ENCODE measurements at regions not wholly inside any gene's neighbourhood (a gene's known extent, or its start where the extent isn't known, plus 50 kb on each side); places are given as distances from the start of the nearest gene placed in this dataset.
"Not testable (repeated sequence)": the region's sequence is repeated elsewhere in the genome, so short reads cannot be mapped to it uniquely, and the experiment has no call there.

DNA sequence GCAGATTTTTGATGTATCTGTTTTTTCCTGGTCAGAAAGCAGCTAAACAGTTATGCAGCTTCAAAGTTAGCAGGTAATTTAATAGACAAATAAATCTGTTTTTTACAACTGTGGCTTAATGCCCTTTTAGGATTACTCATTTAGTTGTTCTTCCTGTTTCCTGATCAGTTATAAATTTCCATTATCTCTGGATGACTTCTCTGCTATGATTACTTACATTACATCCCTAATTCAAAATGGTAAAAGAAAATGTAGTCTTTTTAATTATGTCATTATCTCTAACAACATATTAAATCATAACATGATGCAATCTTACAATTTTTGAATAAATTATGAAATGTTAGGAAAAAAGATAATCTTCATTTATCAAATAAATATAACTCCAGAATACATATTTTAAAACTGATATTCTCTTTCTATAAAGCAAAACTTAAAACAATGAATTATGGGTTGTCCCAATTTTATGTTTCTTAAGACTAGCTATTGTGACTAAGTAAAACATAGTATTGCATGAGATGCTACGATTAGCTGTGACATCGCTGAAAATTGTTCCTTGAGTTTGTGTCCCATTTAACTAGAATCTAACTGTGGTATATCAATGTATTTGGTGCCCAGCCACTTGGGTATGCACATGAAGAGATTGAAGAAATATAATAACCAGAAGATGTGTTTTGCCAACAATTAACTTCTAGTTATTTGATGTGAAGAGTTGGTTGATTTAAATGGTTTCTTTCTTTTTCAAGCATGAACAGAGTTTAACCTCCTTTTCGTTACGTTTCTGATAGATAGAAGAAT lies 605.3 kb upstream of the SPRY2 start:
- no peak overlapping the region for H3K27ac Mint-ChIP-seq
- H3K36me3 Mint-ChIP-seq (ENCODE audit: low read depth) = no peaks in the 10 kb centered on the region
- H3K4me3 Mint-ChIP-seq = no peak overlapping the region
- no peaks in the 10 kb centered on the region for H3K9me3 Mint-ChIP-seq
- ATAC-seq (replicated peaks) = no peak
- H3K4me1 Mint-ChIP-seq = no peaks in the 10 kb centered on the region
- no peaks in the 10 kb centered on the region for H3K27me3 Mint-ChIP-seq

GRCh38 chr13:80945328-80945727 lies 604.4 kb upstream of the SPRY2 start:
- no peaks in the 10 kb centered on the region for H3K36me3 Mint-ChIP-seq (ENCODE audit: low read depth)
- no peak overlapping the region for H3K27ac Mint-ChIP-seq
- H3K27me3 Mint-ChIP-seq = no peaks in the 10 kb centered on the region
- H3K4me1 Mint-ChIP-seq = no peaks in the 10 kb centered on the region
- H3K4me3 Mint-ChIP-seq = no peak overlapping the region
- no peak for ATAC-seq (replicated peaks)
- H3K9me3 Mint-ChIP-seq = peaks cover 5% of the 10 kb centered on the region

- H3K4me3 Mint-ChIP-seq = no peak overlapping the region
- H3K9me3 Mint-ChIP-seq = peaks cover 10% of the 10 kb centered on the region
- H3K27ac Mint-ChIP-seq = no peak overlapping the region
- H3K36me3 Mint-ChIP-seq (ENCODE audit: low read depth) = no peaks in the 10 kb centered on the region
- no peaks in the 10 kb centered on the region for H3K27me3 Mint-ChIP-seq
- no peak for ATAC-seq (replicated peaks)
- H3K4me1 Mint-ChIP-seq = no peaks in the 10 kb centered on the region
These were observed 598.7 kb upstream of the SPRY2 start for GRCh38 chr13:80939581-80939980.

DNA sequence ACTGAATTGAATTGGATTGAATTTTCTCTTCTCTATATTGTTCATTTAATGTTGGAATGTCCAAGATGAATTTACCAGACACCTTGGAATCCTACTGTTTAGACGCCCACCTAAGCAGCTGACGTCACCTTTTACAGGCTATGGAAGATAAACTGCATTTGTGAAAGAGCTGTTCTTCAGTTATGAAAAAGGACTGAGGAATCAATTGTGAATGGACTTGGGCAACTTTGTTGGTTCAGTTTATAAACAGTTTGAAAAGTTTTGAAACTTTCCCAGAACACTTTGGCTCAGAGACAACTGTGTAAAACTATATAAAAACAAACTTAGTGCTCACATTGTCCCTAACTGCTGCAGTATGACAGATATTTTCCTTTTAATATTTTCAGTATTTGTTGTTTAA lies 590.8 kb upstream of the SPRY2 start:
- H3K9me3 Mint-ChIP-seq = peaks cover 5% of the 10 kb centered on the region
- no peak overlapping the region for H3K4me3 Mint-ChIP-seq
- H3K4me1 Mint-ChIP-seq = no peaks in the 10 kb centered on the region
- ATAC-seq (replicated peaks) = no peak
- no peaks in the 10 kb centered on the region for H3K36me3 Mint-ChIP-seq (ENCODE audit: low read depth)
- no peaks in the 10 kb centered on the region for H3K27me3 Mint-ChIP-seq
- no peak overlapping the region for H3K27ac Mint-ChIP-seq

GRCh38 chr13:80931118-80931517 lies 590.2 kb upstream of the SPRY2 start:
- ATAC-seq (replicated peaks) = no peak
- no peak overlapping the region for H3K27ac Mint-ChIP-seq
- H3K9me3 Mint-ChIP-seq = peaks cover 5% of the 10 kb centered on the region
- H3K27me3 Mint-ChIP-seq = no peaks in the 10 kb centered on the region
- no peak overlapping the region for H3K4me3 Mint-ChIP-seq
- H3K4me1 Mint-ChIP-seq = no peaks in the 10 kb centered on the region
- no peaks in the 10 kb centered on the region for H3K36me3 Mint-ChIP-seq (ENCODE audit: low read depth)

GRCh38 chr13:80928241-80928640 lies 587.3 kb upstream of the SPRY2 start:
- Mint-ChIP-seq H3K27ac (no peak overlapping the region), H3K9me3 (no peaks in the 10 kb centered on the region), H3K4me1 (no peaks in the 10 kb centered on the region), H3K27me3 (no peaks in the 10 kb centered on the region), H3K36me3 (ENCODE audit: low read depth) (no peaks in the 10 kb centered on the region), H3K4me3 (no peak overlapping the region)
- ATAC-seq (replicated peaks) = no peak

DNA sequence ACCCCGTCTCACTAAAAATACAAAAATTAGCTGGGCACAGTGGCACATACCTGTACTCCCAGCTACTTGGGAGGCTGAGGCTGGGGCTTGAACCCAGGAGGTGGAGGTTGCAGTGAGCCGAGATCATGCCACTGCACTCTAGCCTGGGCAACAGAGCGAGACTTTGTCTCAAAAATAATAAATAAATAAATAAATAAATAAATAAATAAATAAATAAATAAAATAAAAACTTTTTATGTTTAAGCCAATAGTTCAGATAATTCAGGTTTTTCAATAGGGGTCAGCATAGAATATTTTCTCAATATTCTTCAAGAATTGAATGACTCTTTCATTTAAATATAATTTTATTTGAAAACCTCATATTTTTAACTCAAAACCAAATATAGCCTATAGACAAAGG lies 585.1 kb upstream of the SPRY2 start:
- H3K27me3 Mint-ChIP-seq, H3K4me1 Mint-ChIP-seq, H3K9me3 Mint-ChIP-seq: not testable (repeated sequence)

GRCh38 chr13:80924596-80924995 lies 583.7 kb upstream of the SPRY2 start:
- Mint-ChIP-seq H3K27ac (no peak overlapping the region), H3K4me3 (no peak overlapping the region), H3K36me3 (ENCODE audit: low read depth) (no peaks in the 10 kb centered on the region), H3K9me3 (peaks cover 4% of the 10 kb centered on the region), H3K4me1 (no peaks in the 10 kb centered on the region), H3K27me3 (no peaks in the 10 kb centered on the region)
- no peak for ATAC-seq (replicated peaks)

More for the DNA sequence above, 585.1 kb upstream of the SPRY2 start:
- not testable (repeated sequence) for H3K27ac Mint-ChIP-seq; H3K36me3 Mint-ChIP-seq (ENCODE audit: low read depth); H3K4me3 Mint-ChIP-seq; ATAC-seq (replicated peaks)

GRCh38 chr13:80923907-80924306 lies 583.0 kb upstream of the SPRY2 start:
- no peaks in the 10 kb centered on the region for H3K36me3 Mint-ChIP-seq (ENCODE audit: low read depth)
- peaks cover 4% of the 10 kb centered on the region for H3K9me3 Mint-ChIP-seq
- ATAC-seq (replicated peaks) = no peak
- H3K4me1 Mint-ChIP-seq = no peaks in the 10 kb centered on the region
- no peak overlapping the region for H3K4me3 Mint-ChIP-seq
- no peak overlapping the region for H3K27ac Mint-ChIP-seq
- no peaks in the 10 kb centered on the region for H3K27me3 Mint-ChIP-seq

- no peak overlapping the region for H3K4me3 Mint-ChIP-seq
- no peaks in the 10 kb centered on the region for H3K27me3 Mint-ChIP-seq
- no peak overlapping the region for H3K27ac Mint-ChIP-seq
- H3K9me3 Mint-ChIP-seq = peaks cover 4% of the 10 kb centered on the region
- H3K4me1 Mint-ChIP-seq = no peaks in the 10 kb centered on the region
- no peaks in the 10 kb centered on the region for H3K36me3 Mint-ChIP-seq (ENCODE audit: low read depth)
- ATAC-seq (replicated peaks) = no peak
These were observed 581.0 kb upstream of the SPRY2 start for GRCh38 chr13:80921971-80922370.

GRCh38 chr13:80921541-80921940 lies 580.6 kb upstream of the SPRY2 start:
- H3K4me1 Mint-ChIP-seq = no peaks in the 10 kb centered on the region
- H3K27me3 Mint-ChIP-seq = no peaks in the 10 kb centered on the region
- no peak for ATAC-seq (replicated peaks)
- H3K27ac Mint-ChIP-seq = no peak overlapping the region
- peaks cover 4% of the 10 kb centered on the region for H3K9me3 Mint-ChIP-seq
- no peaks in the 10 kb centered on the region for H3K36me3 Mint-ChIP-seq (ENCODE audit: low read depth)
- no peak overlapping the region for H3K4me3 Mint-ChIP-seq

DNA sequence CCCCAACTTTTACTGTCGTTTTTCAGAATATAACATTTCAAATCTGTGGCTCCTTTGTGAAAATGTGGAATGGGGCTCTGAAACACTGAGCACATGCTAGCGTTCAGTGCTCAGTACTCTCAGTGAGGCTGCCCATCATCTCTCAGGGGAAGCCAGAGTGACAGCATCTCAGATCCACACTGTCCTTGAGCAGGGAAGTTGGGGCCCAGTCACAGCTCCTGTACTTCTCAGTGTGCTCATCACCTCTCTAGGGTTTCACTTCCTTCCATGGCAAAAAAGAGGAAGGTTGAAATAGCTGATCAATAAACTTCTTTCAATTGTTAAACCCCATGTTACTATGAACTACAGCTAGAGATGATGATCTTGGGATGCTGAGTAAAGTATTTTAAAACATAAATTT lies 565.9 kb upstream of the SPRY2 start:
- H3K36me3 Mint-ChIP-seq (ENCODE audit: low read depth) = no peaks in the 10 kb centered on the region
- H3K9me3 Mint-ChIP-seq = peaks cover 5% of the 10 kb centered on the region
- H3K4me3 Mint-ChIP-seq = no peak overlapping the region
- no peak overlapping the region for H3K27ac Mint-ChIP-seq
- no peak for ATAC-seq (replicated peaks)
- H3K4me1 Mint-ChIP-seq = no peaks in the 10 kb centered on the region
- H3K27me3 Mint-ChIP-seq = no peaks in the 10 kb centered on the region

DNA sequence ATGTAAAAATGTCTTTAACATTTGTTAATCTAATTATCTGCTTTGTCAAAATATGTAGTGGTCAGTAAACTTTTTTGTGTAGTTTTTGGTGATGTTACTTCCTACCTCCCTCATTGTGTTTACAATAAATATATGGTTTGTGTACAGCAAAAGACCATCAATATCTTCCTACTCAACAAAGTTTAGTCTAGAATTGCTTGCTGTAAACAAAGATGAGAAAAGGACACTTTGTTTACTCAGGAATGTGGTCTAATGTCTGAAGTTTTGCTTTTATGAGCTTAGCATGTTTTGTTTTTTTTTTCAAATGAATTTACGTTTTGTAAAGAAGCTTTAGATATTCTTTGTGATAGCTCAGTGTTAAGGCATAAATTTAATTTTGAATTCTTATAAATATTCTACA lies 563.5 kb upstream of the SPRY2 start:
- H3K27ac Mint-ChIP-seq = no peak overlapping the region
- no peak overlapping the region for H3K4me3 Mint-ChIP-seq
- no peaks in the 10 kb centered on the region for H3K36me3 Mint-ChIP-seq (ENCODE audit: low read depth)
- no peaks in the 10 kb centered on the region for H3K4me1 Mint-ChIP-seq
- H3K9me3 Mint-ChIP-seq = no peaks in the 10 kb centered on the region
- H3K27me3 Mint-ChIP-seq = no peaks in the 10 kb centered on the region
- ATAC-seq (replicated peaks) = no peak

- Mint-ChIP-seq H3K9me3 (no peaks in the 10 kb centered on the region), H3K27ac (no peak overlapping the region), H3K4me3 (no peak overlapping the region), H3K4me1 (no peaks in the 10 kb centered on the region), H3K36me3 (ENCODE audit: low read depth) (no peaks in the 10 kb centered on the region), H3K27me3 (no peaks in the 10 kb centered on the region)
- ATAC-seq (replicated peaks) = no peak
These were observed 563.0 kb upstream of the SPRY2 start for GRCh38 chr13:80903911-80904310.

- Mint-ChIP-seq H3K36me3 (ENCODE audit: low read depth) (no peaks in the 10 kb centered on the region), H3K4me1 (no peaks in the 10 kb centered on the region), H3K27ac (no peak overlapping the region), H3K4me3 (no peak overlapping the region), H3K27me3 (no peaks in the 10 kb centered on the region), H3K9me3 (peaks cover 13% of the 10 kb centered on the region)
- ATAC-seq (replicated peaks) = no peak
These were observed 560.6 kb upstream of the SPRY2 start for GRCh38 chr13:80901530-80901929.

DNA sequence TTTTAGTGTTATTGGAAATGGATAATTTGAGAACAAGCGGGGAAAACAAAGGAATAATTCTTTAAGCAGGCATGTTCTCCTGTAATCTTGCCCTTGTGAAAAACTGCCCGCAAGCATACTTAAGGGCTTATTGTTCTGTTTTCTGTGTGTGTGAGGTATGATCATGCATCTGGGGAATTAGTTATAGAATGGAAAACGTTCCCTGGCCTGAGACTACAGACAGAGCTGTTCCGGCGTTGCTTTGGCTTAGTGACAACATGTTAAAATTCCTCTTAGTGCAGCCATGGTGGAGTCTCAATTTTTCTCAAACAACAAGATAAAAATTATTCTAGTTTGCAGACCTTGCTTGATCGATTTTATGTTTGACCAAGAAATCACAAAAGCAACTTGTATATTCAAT lies 560.2 kb upstream of the SPRY2 start:
- Mint-ChIP-seq H3K4me1 (no peaks in the 10 kb centered on the region), H3K36me3 (ENCODE audit: low read depth) (no peaks in the 10 kb centered on the region), H3K27ac (no peak overlapping the region), H3K9me3 (peaks cover 13% of the 10 kb centered on the region), H3K27me3 (no peaks in the 10 kb centered on the region), H3K4me3 (no peak overlapping the region)
- no peak for ATAC-seq (replicated peaks)

Data from activated T-helper 17 cell treated with anti-CD3 and anti-CD28 coated beads, Interleukin-2, amount 50 U/mL, for 72 hours (primary cell).